NCI-H1930 (cell line): ENCODE measurements at regions not wholly inside any gene's neighbourhood (a gene's known extent, or its start where the extent isn't known, plus 50 kb on each side); places are given as distances from the start of the nearest gene placed in this dataset.
"Not testable (repeated sequence)": the region's sequence is repeated elsewhere in the genome, so short reads cannot be mapped to it uniquely, and the experiment has no call there.

Experiments used
- DNase-seq, 2 experiments: peaks; one replicate each; lab custom pipeline; 2025; lab: John Stamatoyannopoulos, UW

- DNase-seq: no peak
Measured at GRCh38 chr7:152905949-152906348, 146.4 kb downstream of the ACTR3B start.

- DNase-seq: no peak
Measured at GRCh38 chr7:152907042-152907761, 147.7 kb downstream of the ACTR3B start.

- DNase-seq: no peak
Measured at GRCh38 chr7:152909280-152909679, 149.7 kb downstream of the ACTR3B start.

- DNase-seq: no peak
Measured at GRCh38 chr7:152909683-152910544, 150.4 kb downstream of the ACTR3B start.

- DNase-seq: no peak
Measured at GRCh38 chr7:152910545-152911225, 151.1 kb downstream of the ACTR3B start.

- DNase-seq: no peak
Measured at GRCh38 chr7:152911226-152911560, 151.6 kb downstream of the ACTR3B start.

GRCh38 chr7:152911922-152912321, 152.4 kb downstream of the ACTR3B start:
- no peak for DNase-seq

GRCh38 chr7:152912511-152912910, 153.0 kb downstream of the ACTR3B start:
- DNase-seq: no peak

GRCh38 chr7:152913492-152913891, 153.9 kb downstream of the ACTR3B start:
- DNase-seq: no peak

GRCh38 chr7:152914014-152914844, 154.7 kb downstream of the ACTR3B start:
- no peak for DNase-seq

GRCh38 chr7:152914845-152915102, 155.2 kb downstream of the ACTR3B start:
- DNase-seq: not testable (repeated sequence)

GRCh38 chr7:152922318-152923081, 162.9 kb downstream of the ACTR3B start:
- no peak for DNase-seq

- DNase-seq: no peak
Measured at GRCh38 chr7:152923711-152924110, 164.2 kb downstream of the ACTR3B start.

- DNase-seq: no peak
Measured at GRCh38 chr7:152924238-152924637, 164.7 kb downstream of the ACTR3B start.

GRCh38 chr7:152924826-152925411, 165.4 kb downstream of the ACTR3B start:
- DNase-seq: no peak

- DNase-seq: peak; percentile 56 to 60
Measured at GRCh38 chr7:152925412-152926147, 166.0 kb downstream of the ACTR3B start.

GRCh38 chr7:152931633-152932032, 172.1 kb downstream of the ACTR3B start:
- peak; percentile 40 to 45 for DNase-seq

GRCh38 chr7:152937282-152937681, 177.7 kb downstream of the ACTR3B start:
- DNase-seq: no peak

GRCh38 chr7:152946616-152947015, 187.1 kb downstream of the ACTR3B start:
- not testable (repeated sequence) for DNase-seq

GRCh38 chr7:152947686-152948085, 188.1 kb downstream of the ACTR3B start:
- no peak for DNase-seq
